H1 (cell line): ENCODE measurements at regions not wholly inside any gene's neighbourhood (a gene's known extent, or its start where the extent isn't known, plus 50 kb on each side); places are given as distances from the start of the nearest gene placed in this dataset.

Source experiments
- CTCF ChIA-PET: fragments of 300-600 bp; sonication (Branson Sonifier 250); formaldehyde crosslinking; loops from one replicate; lab custom pipeline; 2021; ENCODE audit not compliant: partially characterized antibody; lab: Charles Lee
- POLR2A ChIA-PET: fragments of 300-600 bp; sonication (Branson Sonifier 250); formaldehyde crosslinking; loops from one replicate; lab custom pipeline; 2021; ENCODE audit warnings: inconsistent platforms; ENCODE audit not compliant: partially characterized antibody; lab: Charles Lee
- DNase-seq, 2 experiments: peaks; one replicate each; pipeline versions ENCODE4 v3.0.0 to v3.0.0-alpha.2; 2010 to 2022; ENCODE audit warnings: low spot score in 2 of 2, low read depth in 1 of 2, mixed read lengths in 1 of 2
- FAIRE-seq: peaks from 2 replicates; lab custom pipeline; 2011; peaks lifted over from hg19 to GRCh38; lab: Jason Lieb, UNC
- H2AFZ ChIP-seq: 2 replicates; pipeline ENCODE4 v1.8.1; 2012; ENCODE audit warnings: low read length, inconsistent platforms
- H2AK5ac ChIP-seq: 2 replicates; pipeline ENCODE4 v1.6.1; 2013; ENCODE audit warnings: low read depth, low read length
- H2BK120ac ChIP-seq: replicated peaks from 2 replicates; pipeline ENCODE3; 2013; ENCODE audit warnings: low read depth, low read length, inconsistent platforms
- H2BK12ac ChIP-seq: 2 replicates; pipeline ENCODE4 v1.6.1; 2013; ENCODE audit warnings: low read depth, low read length
- H2BK15ac ChIP-seq: 2 replicates; pipeline ENCODE4 v1.6.1; 2013; ENCODE audit warnings: low read length
- H2BK20ac ChIP-seq: 2 replicates; pipeline ENCODE4 v1.6.1; 2013; ENCODE audit warnings: low read length
- H2BK5ac ChIP-seq: 2 replicates; pipeline ENCODE4 v1.6.1; 2013; ENCODE audit warnings: low read depth, low read length
- H3K14ac ChIP-seq: 2 replicates; pipeline ENCODE4 v1.6.1; 2013; ENCODE audit warnings: inconsistent platforms; ENCODE audit not compliant: insufficient read length
- H3K18ac ChIP-seq: 2 replicates; pipeline ENCODE4 v1.6.1; 2013; ENCODE audit warnings: low read length; ENCODE audit errors: extremely low read depth
- H3K23ac ChIP-seq: 2 replicates; pipeline ENCODE4 v1.6.1; 2013; ENCODE audit warnings: inconsistent platforms; ENCODE audit not compliant: insufficient read length
- H3K23me2 ChIP-seq: 2 replicates; pipeline ENCODE4 v1.6.1; 2013; ENCODE audit warnings: low read depth, low read length
- H3K27ac ChIP-seq: 2 replicates; pipeline ENCODE4 v1.6.1; 2011; ENCODE audit warnings: low read depth, low read length, inconsistent platforms
- H3K27me3 ChIP-seq, 4 experiments: replicated peaks in 1 of 4; 1 replicate in 1 of 4; 2 replicates in 3 of 4; pipeline versions ENCODE4 v1.6.1 to v1.8.1; 2011 to 2013; ENCODE audit warnings: low read length in 3 of 4, mild to moderate bottlenecking in 3 of 4, inconsistent platforms in 2 of 4, mixed read lengths in 2 of 4, moderate library complexity in 1 of 4; ENCODE audit not compliant: control insufficient read depth in 3 of 4, insufficient read depth in 3 of 4; ENCODE audit errors: extremely low read depth in 1 of 4
- H3K36me3 ChIP-seq, 4 experiments: 2 replicates each; pipeline versions ENCODE4 v1.6.1 to v1.8.1; 2011 to 2013; ENCODE audit warnings: mild to moderate bottlenecking in 4 of 4, low read length in 3 of 4, moderate library complexity in 2 of 4, control low read depth in 1 of 4, inconsistent platforms in 1 of 4; ENCODE audit not compliant: insufficient read depth in 4 of 4, control insufficient read depth in 2 of 4
- H3K4ac ChIP-seq: replicated peaks from 2 replicates; pipeline ENCODE3; 2013; ENCODE audit warnings: low read length, low read depth, mixed read lengths, inconsistent platforms; ENCODE audit not compliant: insufficient read length
- H3K4me1 ChIP-seq, 4 experiments: replicated peaks in 1 of 4; 1 replicate in 1 of 4; 2 replicates in 3 of 4; pipeline versions ENCODE4 v1.6.1 to v1.8.1; 2011 to 2013; ENCODE audit warnings: low read length in 3 of 4, inconsistent platforms in 2 of 4, mixed read lengths in 1 of 4; ENCODE audit not compliant: insufficient read depth in 4 of 4, control insufficient read depth in 3 of 4
- H3K4me2 ChIP-seq, 2 experiments: 2 replicates each; pipeline versions ENCODE4 v1.6.1 to v1.8.1; 2011 to 2013; ENCODE audit warnings: low read depth in 2 of 2, low read length in 2 of 2, control low read depth in 1 of 2, inconsistent platforms in 1 of 2, mild to moderate bottlenecking in 1 of 2; ENCODE audit not compliant: insufficient read depth in 1 of 2
- H3K4me3 ChIP-seq, 4 experiments: fragments of 200-600, 300-600 bp in 1 of 4; sonication (generic), shearing (Covaris generic), sonication (Bioruptor Twin) in 1 of 4; 2 replicates each; pipeline versions ENCODE4 v1.5.1 to v1.8.1; 2011 to 2016; ENCODE audit warnings: low read length in 4 of 4, low read depth in 3 of 4, control low read depth in 2 of 4, inconsistent platforms in 2 of 4, mild to moderate bottlenecking in 2 of 4, mixed read lengths in 1 of 4, moderate library complexity in 1 of 4; ENCODE audit not compliant: insufficient read depth in 2 of 4; ENCODE audit errors: extremely low read depth in 1 of 4
- H3K56ac ChIP-seq: replicated peaks from 2 replicates; pipeline ENCODE3; 2013; ENCODE audit warnings: low read depth, mild to moderate bottlenecking, mixed read lengths, low read length, inconsistent platforms; ENCODE audit not compliant: insufficient read length
- H3K79me1 ChIP-seq: 2 replicates; pipeline ENCODE4 v1.6.1; 2013; ENCODE audit warnings: low read depth, low read length, control low read depth
- H3K79me2 ChIP-seq, 2 experiments: 2 replicates each; pipeline versions ENCODE4 v1.6.1 to v1.8.1; 2012 to 2013; ENCODE audit warnings: low read length in 2 of 2, mild to moderate bottlenecking in 2 of 2, inconsistent platforms in 1 of 2; ENCODE audit not compliant: insufficient read depth in 2 of 2, control insufficient read depth in 1 of 2
- H3K9ac ChIP-seq, 4 experiments: replicated peaks in 1 of 4; 1 replicate in 1 of 4; 2 replicates in 3 of 4; pipeline versions ENCODE4 v1.6.1 to v1.8.1; 2011 to 2013; ENCODE audit warnings: low read depth in 3 of 4, low read length in 3 of 4, control low read depth in 2 of 4, mild to moderate bottlenecking in 2 of 4, moderate library complexity in 2 of 4, inconsistent platforms in 1 of 4; ENCODE audit errors: extremely low read depth in 1 of 4
- H3K9me3 ChIP-seq, 2 experiments: 2 replicates each; pipeline versions ENCODE4 v1.6.1 to v1.8.1; 2012 to 2013; ENCODE audit warnings: mild to moderate bottlenecking in 2 of 2, moderate library complexity in 2 of 2, control low read depth in 1 of 2, inconsistent platforms in 1 of 2, low read depth in 1 of 2, low read length in 1 of 2, mixed read lengths in 1 of 2; ENCODE audit not compliant: insufficient read depth in 2 of 2
- H4K20me1 ChIP-seq, 2 experiments: replicated peaks in 1 of 2; 2 replicates each; pipeline versions ENCODE3 to v1.8.1; 2011 to 2013; ENCODE audit warnings: inconsistent platforms in 2 of 2, low read length in 2 of 2, mild to moderate bottlenecking in 1 of 2; ENCODE audit not compliant: insufficient read depth in 2 of 2, control insufficient read depth in 1 of 2
- H4K5ac ChIP-seq: 2 replicates; pipeline ENCODE4 v1.6.1; 2013; ENCODE audit warnings: low read length, low read depth, mixed read lengths, inconsistent platforms; ENCODE audit not compliant: insufficient read length
- H4K8ac ChIP-seq: 2 replicates; pipeline ENCODE4 v1.8.0; 2013; ENCODE audit warnings: mild to moderate bottlenecking, moderate library complexity, low read length, inconsistent platforms; ENCODE audit not compliant: insufficient read depth; ENCODE audit errors: extremely low read depth
- H4K91ac ChIP-seq: replicated peaks from 2 replicates; pipeline ENCODE3; 2013; ENCODE audit warnings: low read length, mixed read lengths, inconsistent platforms; ENCODE audit not compliant: insufficient read length
- BACH1 ChIP-seq: IDR thresholded peaks from 2 replicates; pipeline ENCODE4 v1.6.1; 2012; ENCODE audit warnings: low read length, improper control_type of control experiment
- BRCA1 ChIP-seq: IDR thresholded peaks from 2 replicates; pipeline ENCODE4 v1.6.1; 2012; ENCODE audit warnings: low read depth, low read length, improper control_type of control experiment
- CBX5 ChIP-seq: fragments of 300-800, 300-1000 bp; sonication (generic); IDR thresholded peaks from 2 replicates; pipeline ENCODE4 v1.7.1; 2016; ENCODE audit warnings: antibody characterized with exemption, low read length, low read depth
- CREB1 ChIP-seq: IDR thresholded peaks from 2 replicates; pipeline ENCODE4 v1.6.1; 2012; ENCODE audit warnings: inconsistent platforms
- CTBP2 ChIP-seq: IDR thresholded peaks from 2 replicates; pipeline ENCODE4 v1.7.0; 2011; ENCODE audit warnings: borderline replicate concordance, mild to moderate bottlenecking, moderate library complexity, mixed read lengths, low read length; ENCODE audit not compliant: insufficient read depth, insufficient read length
- EGR1 ChIP-seq: IDR thresholded peaks from 2 replicates; pipeline ENCODE4 v1.6.1; 2011; ENCODE audit warnings: low read depth, low read length, borderline replicate concordance
- GTF2F1 ChIP-seq: IDR thresholded peaks from 2 replicates; pipeline ENCODE4 v1.6.1; 2012; ENCODE audit warnings: low read depth, low read length, improper control_type of control experiment, borderline replicate concordance
- JUN ChIP-seq: IDR thresholded peaks from 2 replicates; pipeline ENCODE4 v1.6.1; 2011; ENCODE audit warnings: low read depth, mild to moderate bottlenecking, improper control_type of control experiment, low read length
- KDM1A ChIP-seq: fragments of 200-600, 300-600 bp; sonication (generic); IDR thresholded peaks from 2 replicates; pipeline ENCODE4 v1.7.1; 2016; ENCODE audit warnings: mild to moderate bottlenecking, low read length, borderline replicate concordance
- NRF1 ChIP-seq: IDR thresholded peaks from 2 replicates; pipeline ENCODE4 v1.6.1; 2011; ENCODE audit warnings: mild to moderate bottlenecking, low read depth, low read length, improper control_type of control experiment
- POLR2AphosphoS5 ChIP-seq: IDR thresholded peaks from 2 replicates; pipeline ENCODE4 v1.6.1; 2011; ENCODE audit warnings: low read depth, low read length
- SAP30 ChIP-seq: fragments of 300-600 bp; sonication (generic); IDR thresholded peaks from 2 replicates; pipeline ENCODE4 v1.7.1; 2012; ENCODE audit warnings: low read length, moderate library complexity, mild to moderate bottlenecking, inconsistent platforms; ENCODE audit not compliant: insufficient read depth, insufficient replicate concordance
- SIRT6 ChIP-seq: IDR thresholded peaks from one replicate; pipeline ENCODE4 v1.7.1; 2012; ENCODE audit warnings: low read length, inconsistent platforms
- SP2 ChIP-seq: IDR thresholded peaks from 2 replicates; pipeline ENCODE4 v1.6.1; 2012; ENCODE audit warnings: mild to moderate bottlenecking, low read length, inconsistent platforms
- TAF7 ChIP-seq: optimal IDR thresholded peaks from 2 replicates; pipeline ENCODE3; 2011; ENCODE audit warnings: low read depth, mild to moderate bottlenecking, inconsistent platforms, low read length, moderate library complexity, borderline replicate concordance
- TCF12 ChIP-seq: IDR thresholded peaks from 2 replicates; pipeline ENCODE4 v1.6.1; 2011; ENCODE audit warnings: low read depth, mild to moderate bottlenecking, low read length

DNA sequence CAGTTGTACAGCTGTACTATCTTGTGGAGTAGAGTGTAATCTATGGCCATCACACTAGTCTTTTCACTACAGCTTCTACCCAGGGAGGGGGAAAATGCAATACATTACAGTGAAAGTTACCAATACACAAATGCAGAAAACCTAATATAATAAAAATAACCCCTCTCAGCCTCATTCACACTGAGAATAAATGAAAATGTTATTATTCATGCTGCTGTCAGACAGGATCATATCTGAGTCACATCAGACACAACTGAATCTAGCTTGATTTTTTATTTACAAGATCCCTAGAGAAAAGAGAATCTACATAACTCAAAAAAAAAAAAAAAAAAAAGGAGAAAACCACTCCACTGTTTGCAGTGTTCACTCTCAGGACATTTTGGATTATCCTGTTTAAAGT is 293.9 kb upstream of the ESRRG start:
- Histone ChIP-seq H2AK5ac (no peak overlapping the region), H2BK12ac (no peak overlapping the region), H4K8ac (no peak overlapping the region), H3K56ac (no peak overlapping the region), H2BK20ac (no peak overlapping the region), H4K91ac (no peak overlapping the region), H3K4ac (no peak overlapping the region), H3K18ac (no peak overlapping the region), H2BK120ac (no peak overlapping the region), H3K23ac (no peak overlapping the region), H2AFZ (no peak overlapping the region), H3K27ac (no peak overlapping the region), H3K4me3 (no peak overlapping the region), H3K23me2 (no peaks in the 10 kb centered on the region; the same call in 1 of the 2 replicates), H3K9me3 (no peaks in the 10 kb centered on the region), H4K5ac (no peak overlapping the region), H3K79me1 (no peaks in the 10 kb centered on the region), H2BK5ac (no peak overlapping the region), H3K14ac (no peak overlapping the region), H3K9ac (no peak overlapping the region), H3K36me3 (no peaks in the 10 kb centered on the region)
- no peak for DNase-seq
- POLR2A ChIA-PET, result no interaction called here
- FAIRE-seq, result no peak
- TF ChIP-seq SIRT6, result no peak
- no peak for TF ChIP-seq GTF2F1
- no peak for TF ChIP-seq SP2
- TF ChIP-seq JUN, result no peak
- no peak for TF ChIP-seq TAF7
- no peak for TF ChIP-seq TCF12
- TF ChIP-seq NRF1, result no peak
- no peak for TF ChIP-seq POLR2AphosphoS5
- TF ChIP-seq KDM1A, result no peak
- no peak for TF ChIP-seq CBX5
- no peak for TF ChIP-seq CTBP2
- no peak for TF ChIP-seq SAP30
- no peak for TF ChIP-seq CREB1
- no peak for TF ChIP-seq BRCA1
- TF ChIP-seq EGR1, result no peak
- TF ChIP-seq BACH1, result no peak
- TF ChIP-seq, all 59 proteins: peak for 0
- H3K79me2 ChIP-seq, result no peaks in the 10 kb centered on the region
- no peak overlapping the region for H2BK15ac ChIP-seq
- CTCF ChIA-PET, result no interaction called here
- H3K27me3 ChIP-seq, result peaks cover 0 to 1% (median 0%) of the 10 kb centered on the region in 4 experiments; a peak in 1 of 7 replicates
- H3K4me2 ChIP-seq, result no peak overlapping the region
- H3K4me1 ChIP-seq, result no peaks in the 10 kb centered on the region
- H4K20me1 ChIP-seq, result no peaks in the 10 kb centered on the region
